ENCODE measurements at regions not wholly inside any gene's neighbourhood (a gene's known extent, or its start where the extent isn't known, plus 50 kb on each side); places are given as distances from the start of the nearest gene placed in this dataset.

DNA sequence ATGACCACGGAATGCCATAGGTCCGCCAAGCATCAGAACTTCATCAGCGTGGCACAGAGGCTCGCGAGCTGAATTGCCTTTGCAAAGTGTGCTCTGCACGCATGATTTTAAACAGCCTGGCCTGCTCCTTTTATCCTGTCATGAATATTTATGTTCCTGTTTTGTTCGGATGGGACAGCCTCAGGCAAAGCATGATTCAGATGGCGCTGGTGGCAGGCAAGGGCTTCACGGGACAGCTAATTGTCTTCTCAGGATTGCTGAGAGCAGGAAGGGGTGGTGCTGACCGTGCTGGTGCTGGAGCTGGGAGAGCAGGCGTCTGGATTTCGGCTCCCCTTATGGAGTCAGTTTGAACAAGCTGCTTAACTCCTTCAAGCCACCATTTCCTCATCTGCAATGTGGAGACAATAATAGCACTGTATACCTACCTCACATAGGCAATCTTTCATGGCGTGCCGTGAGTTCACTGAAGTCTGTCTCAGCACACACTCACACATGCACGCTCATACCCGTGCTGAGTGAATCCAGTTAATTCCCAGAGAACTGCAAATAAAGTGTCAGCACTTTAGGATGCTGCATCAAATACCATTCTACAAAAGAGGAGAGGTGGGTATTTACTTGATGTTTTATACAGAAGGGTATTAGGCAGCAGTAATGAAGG is 79.7 kb upstream of the APCDD1 start:
- in situ Hi-C loops (cut with HindIII; ENCODE audit: low pct_unique_long_range_greater_than_20kb, low sequenced_read_pairs): no loop called here
- BruUV-seq (replicated peaks): no TSS peak
- Histone ChIP-seq H3K4me3 (ENCODE audit: low read depth in 2 of 2, low read length in 2 of 2) (no peak overlapping the region), H3K27ac (ENCODE audit: low read length) (no peak overlapping the region), H3K9me3 (ENCODE audit: control insufficient read depth, insufficient read depth, low read depth, low read length) (no peaks in the 10 kb centered on the region), H3K36me3 (ENCODE audit: control insufficient read depth, insufficient read depth, low read length) (no peaks in the 10 kb centered on the region), H3K27me3 (ENCODE audit: control insufficient read depth, insufficient read depth, low read length) (peaks cover 8% of the 10 kb centered on the region), H3K4me1 (ENCODE audit: control insufficient read depth, insufficient read depth, low read length) (no peaks in the 10 kb centered on the region)
- DNase-seq (ENCODE audit: low read depth, low spot score) (no peak), ATAC-seq (no peak)
- intact Hi-C loops (cut with micrococcal nuclease; ENCODE audit: unreplicated experiment): no loop called here
- ChIA-PET POLR2A (no interaction called here), CTCF (no interaction called here)
- TF ChIP-seq, protein P1, sequence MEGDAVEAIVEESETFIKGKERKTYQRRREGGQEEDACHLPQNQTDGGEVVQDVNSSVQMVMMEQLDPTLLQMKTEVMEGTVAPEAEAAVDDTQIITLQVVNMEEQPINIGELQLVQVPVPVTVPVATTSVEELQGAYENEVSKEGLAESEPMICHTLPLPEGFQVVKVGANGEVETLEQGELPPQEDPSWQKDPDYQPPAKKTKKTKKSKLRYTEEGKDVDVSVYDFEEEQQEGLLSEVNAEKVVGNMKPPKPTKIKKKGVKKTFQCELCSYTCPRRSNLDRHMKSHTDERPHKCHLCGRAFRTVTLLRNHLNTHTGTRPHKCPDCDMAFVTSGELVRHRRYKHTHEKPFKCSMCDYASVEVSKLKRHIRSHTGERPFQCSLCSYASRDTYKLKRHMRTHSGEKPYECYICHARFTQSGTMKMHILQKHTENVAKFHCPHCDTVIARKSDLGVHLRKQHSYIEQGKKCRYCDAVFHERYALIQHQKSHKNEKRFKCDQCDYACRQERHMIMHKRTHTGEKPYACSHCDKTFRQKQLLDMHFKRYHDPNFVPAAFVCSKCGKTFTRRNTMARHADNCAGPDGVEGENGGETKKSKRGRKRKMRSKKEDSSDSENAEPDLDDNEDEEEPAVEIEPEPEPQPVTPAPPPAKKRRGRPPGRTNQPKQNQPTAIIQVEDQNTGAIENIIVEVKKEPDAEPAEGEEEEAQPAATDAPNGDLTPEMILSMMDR (IDR thresholded peaks at IDR 0.05): no peak
- TF ChIP-seq POLR2AphosphoS5 (IDR thresholded peaks at IDR 0.05; ENCODE audit: low read depth, low read length): no peak
- TF ChIP-seq, protein P2, sequence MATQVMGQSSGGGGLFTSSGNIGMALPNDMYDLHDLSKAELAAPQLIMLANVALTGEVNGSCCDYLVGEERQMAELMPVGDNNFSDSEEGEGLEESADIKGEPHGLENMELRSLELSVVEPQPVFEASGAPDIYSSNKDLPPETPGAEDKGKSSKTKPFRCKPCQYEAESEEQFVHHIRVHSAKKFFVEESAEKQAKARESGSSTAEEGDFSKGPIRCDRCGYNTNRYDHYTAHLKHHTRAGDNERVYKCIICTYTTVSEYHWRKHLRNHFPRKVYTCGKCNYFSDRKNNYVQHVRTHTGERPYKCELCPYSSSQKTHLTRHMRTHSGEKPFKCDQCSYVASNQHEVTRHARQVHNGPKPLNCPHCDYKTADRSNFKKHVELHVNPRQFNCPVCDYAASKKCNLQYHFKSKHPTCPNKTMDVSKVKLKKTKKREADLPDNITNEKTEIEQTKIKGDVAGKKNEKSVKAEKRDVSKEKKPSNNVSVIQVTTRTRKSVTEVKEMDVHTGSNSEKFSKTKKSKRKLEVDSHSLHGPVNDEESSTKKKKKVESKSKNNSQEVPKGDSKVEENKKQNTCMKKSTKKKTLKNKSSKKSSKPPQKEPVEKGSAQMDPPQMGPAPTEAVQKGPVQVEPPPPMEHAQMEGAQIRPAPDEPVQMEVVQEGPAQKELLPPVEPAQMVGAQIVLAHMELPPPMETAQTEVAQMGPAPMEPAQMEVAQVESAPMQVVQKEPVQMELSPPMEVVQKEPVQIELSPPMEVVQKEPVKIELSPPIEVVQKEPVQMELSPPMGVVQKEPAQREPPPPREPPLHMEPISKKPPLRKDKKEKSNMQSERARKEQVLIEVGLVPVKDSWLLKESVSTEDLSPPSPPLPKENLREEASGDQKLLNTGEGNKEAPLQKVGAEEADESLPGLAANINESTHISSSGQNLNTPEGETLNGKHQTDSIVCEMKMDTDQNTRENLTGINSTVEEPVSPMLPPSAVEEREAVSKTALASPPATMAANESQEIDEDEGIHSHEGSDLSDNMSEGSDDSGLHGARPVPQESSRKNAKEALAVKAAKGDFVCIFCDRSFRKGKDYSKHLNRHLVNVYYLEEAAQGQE (IDR thresholded peaks at IDR 0.05; ENCODE audit: insufficient read depth in 1 of 2, low read depth in 2 of 2, low read length in 1 of 2): no peak
- TF ChIP-seq TCF7L2 (IDR thresholded peaks at IDR 0.05; ENCODE audit: low read depth, low read length): no peak
- no peak for TF ChIP-seq SIN3A (IDR thresholded peaks at IDR 0.05; ENCODE audit: borderline replicate concordance, insufficient read depth, low read depth, low read length)

DNA sequence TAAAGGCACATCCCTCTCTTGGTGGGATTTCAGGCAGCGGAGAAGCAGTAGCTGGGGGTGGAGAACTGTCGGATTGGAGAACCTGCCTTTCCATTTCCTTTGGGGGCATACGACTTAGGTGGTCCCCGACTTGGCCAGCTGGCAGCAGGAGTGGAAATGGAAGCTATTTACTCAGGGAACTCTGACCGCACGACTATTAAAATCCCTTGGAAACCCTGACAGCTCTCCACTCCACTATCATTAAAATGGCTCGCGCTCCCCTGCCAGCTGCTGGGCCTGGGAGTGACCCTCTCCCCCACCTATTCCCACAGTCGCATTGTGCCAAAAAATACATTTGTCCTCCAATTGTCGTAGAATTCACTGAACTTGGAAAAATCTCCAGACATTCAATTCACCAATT is 77.7 kb upstream of the APCDD1 start:
- in situ Hi-C loops (cut with HindIII; ENCODE audit: low pct_unique_long_range_greater_than_20kb, low sequenced_read_pairs): no loop called here
- Histone ChIP-seq H3K27me3 (ENCODE audit: control insufficient read depth, insufficient read depth, low read length) (peaks cover 11% of the 10 kb centered on the region; the same call in 1 of the 2 replicates), H3K27ac (ENCODE audit: low read length) (no peak overlapping the region), H3K4me3 (ENCODE audit: low read depth in 2 of 2, low read length in 2 of 2) (no peak overlapping the region), H3K9me3 (ENCODE audit: control insufficient read depth, insufficient read depth, low read depth, low read length) (no peaks in the 10 kb centered on the region), H3K36me3 (ENCODE audit: control insufficient read depth, insufficient read depth, low read length) (no peaks in the 10 kb centered on the region), H3K4me1 (ENCODE audit: control insufficient read depth, insufficient read depth, low read length) (no peaks in the 10 kb centered on the region)
- ChIA-PET POLR2A (no interaction called here), CTCF (no interaction called here)
- BruUV-seq (replicated peaks): no TSS peak
- TF ChIP-seq, protein P1 (IDR thresholded peaks at IDR 0.05): no peak
- TF ChIP-seq SIN3A (IDR thresholded peaks at IDR 0.05; ENCODE audit: borderline replicate concordance, insufficient read depth, low read depth, low read length) (no peak), POLR2AphosphoS5 (IDR thresholded peaks at IDR 0.05; ENCODE audit: low read depth, low read length) (no peak), TCF7L2 (IDR thresholded peaks at IDR 0.05; ENCODE audit: low read depth, low read length) (no peak)
- TF ChIP-seq, protein P2 (IDR thresholded peaks at IDR 0.05; ENCODE audit: insufficient read depth in 1 of 2, low read depth in 2 of 2, low read length in 1 of 2): no peak
- ATAC-seq: no peak
- intact Hi-C loops (cut with micrococcal nuclease; ENCODE audit: unreplicated experiment): no loop called here
- DNase-seq (ENCODE audit: low read depth, low spot score): no peak

Data from Panc1 (cell line).